Keratinocyte (primary cell): ENCODE measurements at regions not wholly inside any gene's neighbourhood (a gene's known extent, or its start where the extent isn't known, plus 50 kb on each side); places are given as distances from the start of the nearest gene placed in this dataset.

Experiments
- DNase-seq: peaks from one replicate; pipeline ENCODE4 v3.0.0-alpha.2; 2011; ENCODE audit warnings: low read depth, missing footprints, low spot score
- FAIRE-seq: peaks from 2 replicates; lab custom pipeline; 2011; peaks lifted over from hg19 to GRCh38; lab: Jason Lieb, UNC
- H2AFZ ChIP-seq: 2 replicates; pipeline ENCODE4 v1.6.0; 2012; ENCODE audit warnings: low read length, control low read depth, inconsistent platforms; ENCODE audit not compliant: control insufficient read depth
- H3K27ac ChIP-seq: 2 replicates; pipeline ENCODE4 v1.5.1; 2011; ENCODE audit warnings: low read length; ENCODE audit not compliant: control insufficient read depth, insufficient read depth
- H3K27me3 ChIP-seq: 3 replicates; pipeline ENCODE4 v1.6.0; 2011; ENCODE audit warnings: low read length; ENCODE audit not compliant: control insufficient read depth, insufficient read depth; ENCODE audit errors: extremely low read depth
- H3K36me3 ChIP-seq, 2 experiments: 2 replicates in 1 of 2; 3 replicates in 1 of 2; pipeline ENCODE4 v1.5.1; 2011; ENCODE audit warnings: low read length in 2 of 2, mild to moderate bottlenecking in 1 of 2; ENCODE audit not compliant: control insufficient read depth in 2 of 2, insufficient read depth in 2 of 2; ENCODE audit errors: extremely low read depth in 1 of 2
- H3K4me1 ChIP-seq: 3 replicates; pipeline ENCODE4 v1.5.1; 2011; ENCODE audit warnings: low read length; ENCODE audit not compliant: control insufficient read depth, insufficient read depth; ENCODE audit errors: extremely low read depth
- H3K4me2 ChIP-seq: 3 replicates; pipeline ENCODE4 v1.6.0; 2011; ENCODE audit warnings: low read depth, low read length; ENCODE audit not compliant: control insufficient read depth, insufficient read depth; ENCODE audit errors: extremely low read depth
- H3K4me3 ChIP-seq, 3 experiments: fragments of 200-600 bp in 1 of 3; sonication (generic) in 1 of 3; 2 replicates in 2 of 3; 3 replicates in 1 of 3; pipeline ENCODE4 v1.5.1; 2011 to 2016; ENCODE audit warnings: low read length in 3 of 3, mild to moderate bottlenecking in 3 of 3, control low read depth in 2 of 3, inconsistent platforms in 1 of 3, low read depth in 1 of 3, mixed read lengths in 1 of 3, mixed run types in 1 of 3, moderate library complexity in 1 of 3; ENCODE audit not compliant: control insufficient read depth in 2 of 3, insufficient read depth in 2 of 3; ENCODE audit errors: extremely low read depth in 1 of 3
- H3K79me2 ChIP-seq: 2 replicates; pipeline ENCODE4 v1.6.0; 2012; ENCODE audit warnings: low read length; ENCODE audit not compliant: control insufficient read depth, insufficient read depth
- H3K9ac ChIP-seq: 3 replicates; pipeline ENCODE4 v1.6.0; 2011; ENCODE audit warnings: low read length; ENCODE audit not compliant: control insufficient read depth, insufficient read depth; ENCODE audit errors: extremely low read depth
- H3K9me1 ChIP-seq: 3 replicates; pipeline ENCODE4 v1.6.0; 2011; ENCODE audit warnings: low read length; ENCODE audit not compliant: control insufficient read depth, insufficient read depth; ENCODE audit errors: extremely low read depth
- H3K9me3 ChIP-seq: 2 replicates; pipeline ENCODE4 v1.5.1; 2012; ENCODE audit warnings: low read depth, low read length; ENCODE audit not compliant: control insufficient read depth
- H4K20me1 ChIP-seq: 3 replicates; pipeline ENCODE4 v1.6.0; 2011; ENCODE audit warnings: low read length; ENCODE audit not compliant: control insufficient read depth, insufficient read depth; ENCODE audit errors: extremely low read depth
- EZH2 ChIP-seq: IDR thresholded peaks from one replicate; pipeline ENCODE4 v1.6.1; 2012; ENCODE audit warnings: inconsistent platforms, mild to moderate bottlenecking, low read length, moderate library complexity
- dilution Hi-C: fragments of 300-500 bp; cut with MboI; formaldehyde crosslinking; loops from one replicate; pipeline ENCODE4 v1.7.0; 2020; ENCODE audit warnings: low sequenced_read_pairs; ENCODE audit not compliant: extremely low pct_ligation_motif_present
- TF ChIP-seq, protein P1 (sequence below), 3 experiments: IDR thresholded peaks in 1 of 3; conservative IDR thresholded peaks in 1 of 3; optimal IDR thresholded peaks in 1 of 3; 2 replicates in 2 of 3; 3 replicates in 1 of 3; pipeline versions ENCODE3 to v1.5.1; 2011; ENCODE audit warnings: low read length in 3 of 3, mild to moderate bottlenecking in 3 of 3, moderate library complexity in 2 of 3, control low read depth in 1 of 3, inconsistent platforms in 1 of 3; ENCODE audit not compliant: insufficient read depth in 2 of 3; ENCODE audit errors: extremely low read depth in 1 of 3

DNA sequence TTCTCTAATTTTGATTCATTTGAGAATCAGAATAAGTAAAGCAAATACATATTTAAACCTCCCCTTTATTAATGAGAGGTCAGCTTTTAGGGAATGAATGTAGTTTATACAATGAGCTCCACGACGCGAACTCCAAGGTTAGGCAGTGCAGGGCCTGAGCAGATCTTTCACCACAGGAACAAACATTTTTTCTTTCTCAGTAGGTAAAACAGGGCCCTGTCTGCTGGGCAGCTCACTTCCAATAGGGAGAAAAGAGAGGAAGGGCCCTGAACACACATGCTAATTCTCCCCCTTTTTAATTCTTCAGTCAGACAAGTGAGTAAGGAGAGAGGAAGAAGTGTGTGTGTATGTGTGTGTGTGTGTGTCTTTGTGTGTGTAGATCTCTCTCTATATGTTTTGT lies 682.4 kb upstream of the TMEFF2 start:
- no peak overlapping the region for H3K4me3 ChIP-seq
- no peaks in the 10 kb centered on the region for H3K9me3 ChIP-seq
- H2AFZ ChIP-seq = no peak overlapping the region
- no peak overlapping the region for H3K27ac ChIP-seq
- H3K9me1 ChIP-seq = no peaks in the 10 kb centered on the region
- dilution Hi-C loops = no loop called here
- no peaks in the 10 kb centered on the region for H4K20me1 ChIP-seq
- H3K36me3 ChIP-seq = no peaks in the 10 kb centered on the region
- H3K9ac ChIP-seq = no peak overlapping the region
- FAIRE-seq (no peak), DNase-seq (no peak)
- H3K79me2 ChIP-seq = no peaks in the 10 kb centered on the region
- H3K4me1 ChIP-seq = no peaks in the 10 kb centered on the region
- H3K4me2 ChIP-seq = no peak overlapping the region
- H3K27me3 ChIP-seq = no peaks in the 10 kb centered on the region
- TF ChIP-seq, protein P1, sequence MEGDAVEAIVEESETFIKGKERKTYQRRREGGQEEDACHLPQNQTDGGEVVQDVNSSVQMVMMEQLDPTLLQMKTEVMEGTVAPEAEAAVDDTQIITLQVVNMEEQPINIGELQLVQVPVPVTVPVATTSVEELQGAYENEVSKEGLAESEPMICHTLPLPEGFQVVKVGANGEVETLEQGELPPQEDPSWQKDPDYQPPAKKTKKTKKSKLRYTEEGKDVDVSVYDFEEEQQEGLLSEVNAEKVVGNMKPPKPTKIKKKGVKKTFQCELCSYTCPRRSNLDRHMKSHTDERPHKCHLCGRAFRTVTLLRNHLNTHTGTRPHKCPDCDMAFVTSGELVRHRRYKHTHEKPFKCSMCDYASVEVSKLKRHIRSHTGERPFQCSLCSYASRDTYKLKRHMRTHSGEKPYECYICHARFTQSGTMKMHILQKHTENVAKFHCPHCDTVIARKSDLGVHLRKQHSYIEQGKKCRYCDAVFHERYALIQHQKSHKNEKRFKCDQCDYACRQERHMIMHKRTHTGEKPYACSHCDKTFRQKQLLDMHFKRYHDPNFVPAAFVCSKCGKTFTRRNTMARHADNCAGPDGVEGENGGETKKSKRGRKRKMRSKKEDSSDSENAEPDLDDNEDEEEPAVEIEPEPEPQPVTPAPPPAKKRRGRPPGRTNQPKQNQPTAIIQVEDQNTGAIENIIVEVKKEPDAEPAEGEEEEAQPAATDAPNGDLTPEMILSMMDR (optimal IDR thresholded peaks at IDR 0.05 in 1 of 3, IDR thresholded peaks at IDR 0.05 in 1 of 3, conservative IDR thresholded peaks at IDR 0.05 in 1 of 3; ENCODE audit: extremely low read depth in 1 of 3, insufficient read depth in 2 of 3, low read length in 3 of 3) = no peak
- TF ChIP-seq EZH2 = no peak

DNA sequence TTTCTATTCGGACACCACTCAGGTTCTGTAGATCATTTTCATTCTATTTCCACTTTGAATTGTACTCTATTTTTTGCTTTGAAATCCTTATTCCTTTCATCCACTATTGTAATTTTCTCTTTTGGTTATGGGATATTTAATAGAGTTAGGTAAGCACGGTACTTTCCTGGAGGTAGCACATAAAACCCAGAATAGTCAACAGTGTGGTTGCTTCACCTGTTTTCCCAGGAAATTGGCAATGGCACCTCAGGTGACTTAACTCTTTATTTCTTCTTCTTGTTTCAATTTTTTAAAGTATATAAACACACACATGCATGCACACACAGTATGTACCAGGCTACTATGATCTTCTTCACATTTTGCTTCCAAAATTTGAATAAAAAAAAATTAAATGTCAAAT lies 682.0 kb upstream of the TMEFF2 start:
- no peaks in the 10 kb centered on the region for H3K27me3 ChIP-seq
- no peaks in the 10 kb centered on the region for H3K9me1 ChIP-seq
- no peak overlapping the region for H3K4me3 ChIP-seq
- H3K36me3 ChIP-seq = no peaks in the 10 kb centered on the region
- H3K4me1 ChIP-seq = no peaks in the 10 kb centered on the region
- TF ChIP-seq, protein P1 (optimal IDR thresholded peaks at IDR 0.05 in 1 of 3, IDR thresholded peaks at IDR 0.05 in 1 of 3, conservative IDR thresholded peaks at IDR 0.05 in 1 of 3; ENCODE audit: extremely low read depth in 1 of 3, insufficient read depth in 2 of 3, low read length in 3 of 3) = no peak
- TF ChIP-seq EZH2 = no peak
- dilution Hi-C loops = no loop called here
- no peaks in the 10 kb centered on the region for H3K79me2 ChIP-seq
- no peak overlapping the region for H3K9ac ChIP-seq
- no peaks in the 10 kb centered on the region for H3K9me3 ChIP-seq
- no peak overlapping the region for H3K4me2 ChIP-seq
- FAIRE-seq = no peak
- no peaks in the 10 kb centered on the region for H4K20me1 ChIP-seq
- no peak overlapping the region for H3K27ac ChIP-seq
- DNase-seq = no peak
- no peak overlapping the region for H2AFZ ChIP-seq
